Fibroblast of pulmonary artery (primary cell): ENCODE measurements at regions not wholly inside any gene's neighbourhood (a gene's known extent, or its start where the extent isn't known, plus 50 kb on each side); places are given as distances from the start of the nearest gene placed in this dataset.
"Not testable (repeated sequence)": the region's sequence is repeated elsewhere in the genome, so short reads cannot be mapped to it uniquely, and the experiment has no call there.

Experiments
- DNase-seq: peaks from one replicate; pipeline ENCODE4 v3.0.0-alpha.2; 2010; ENCODE audit warnings: low read depth
- H3K4me3 ChIP-seq: replicated peaks from 2 replicates; pipeline ENCODE4 v1.5.1; 2011; ENCODE audit warnings: low read depth, mild to moderate bottlenecking, control low read depth, low read length, moderate library complexity
- TF ChIP-seq, protein P1 (sequence below): IDR thresholded peaks from 2 replicates; pipeline ENCODE4 v1.5.1; 2011; ENCODE audit warnings: mild to moderate bottlenecking, control low read depth, low read length, inconsistent platforms; ENCODE audit errors: missing control alignments

DNA sequence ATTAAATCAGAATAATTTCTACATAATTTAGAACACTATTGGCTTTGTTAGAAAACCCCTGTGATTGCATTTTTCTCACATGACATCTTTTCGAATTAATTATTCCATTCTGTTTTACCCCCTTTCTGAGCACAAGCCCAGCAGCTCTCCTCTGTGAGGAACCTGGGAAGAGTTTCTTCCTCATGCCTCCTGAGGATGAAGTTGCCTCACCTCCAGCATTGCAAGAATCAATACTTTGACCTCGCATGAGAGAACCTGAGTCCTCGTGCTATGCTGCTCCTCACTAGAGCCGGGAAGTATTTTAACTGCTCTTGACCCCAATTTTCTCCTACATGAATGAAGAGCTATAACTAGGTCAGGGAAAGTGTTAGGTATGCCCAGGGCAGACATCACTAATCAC, 77.1 kb upstream of the RAPH1 start:
- no peak overlapping the region for H3K4me3 ChIP-seq
- no peak for DNase-seq
- TF ChIP-seq, protein P1, sequence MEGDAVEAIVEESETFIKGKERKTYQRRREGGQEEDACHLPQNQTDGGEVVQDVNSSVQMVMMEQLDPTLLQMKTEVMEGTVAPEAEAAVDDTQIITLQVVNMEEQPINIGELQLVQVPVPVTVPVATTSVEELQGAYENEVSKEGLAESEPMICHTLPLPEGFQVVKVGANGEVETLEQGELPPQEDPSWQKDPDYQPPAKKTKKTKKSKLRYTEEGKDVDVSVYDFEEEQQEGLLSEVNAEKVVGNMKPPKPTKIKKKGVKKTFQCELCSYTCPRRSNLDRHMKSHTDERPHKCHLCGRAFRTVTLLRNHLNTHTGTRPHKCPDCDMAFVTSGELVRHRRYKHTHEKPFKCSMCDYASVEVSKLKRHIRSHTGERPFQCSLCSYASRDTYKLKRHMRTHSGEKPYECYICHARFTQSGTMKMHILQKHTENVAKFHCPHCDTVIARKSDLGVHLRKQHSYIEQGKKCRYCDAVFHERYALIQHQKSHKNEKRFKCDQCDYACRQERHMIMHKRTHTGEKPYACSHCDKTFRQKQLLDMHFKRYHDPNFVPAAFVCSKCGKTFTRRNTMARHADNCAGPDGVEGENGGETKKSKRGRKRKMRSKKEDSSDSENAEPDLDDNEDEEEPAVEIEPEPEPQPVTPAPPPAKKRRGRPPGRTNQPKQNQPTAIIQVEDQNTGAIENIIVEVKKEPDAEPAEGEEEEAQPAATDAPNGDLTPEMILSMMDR = no peak

DNA sequence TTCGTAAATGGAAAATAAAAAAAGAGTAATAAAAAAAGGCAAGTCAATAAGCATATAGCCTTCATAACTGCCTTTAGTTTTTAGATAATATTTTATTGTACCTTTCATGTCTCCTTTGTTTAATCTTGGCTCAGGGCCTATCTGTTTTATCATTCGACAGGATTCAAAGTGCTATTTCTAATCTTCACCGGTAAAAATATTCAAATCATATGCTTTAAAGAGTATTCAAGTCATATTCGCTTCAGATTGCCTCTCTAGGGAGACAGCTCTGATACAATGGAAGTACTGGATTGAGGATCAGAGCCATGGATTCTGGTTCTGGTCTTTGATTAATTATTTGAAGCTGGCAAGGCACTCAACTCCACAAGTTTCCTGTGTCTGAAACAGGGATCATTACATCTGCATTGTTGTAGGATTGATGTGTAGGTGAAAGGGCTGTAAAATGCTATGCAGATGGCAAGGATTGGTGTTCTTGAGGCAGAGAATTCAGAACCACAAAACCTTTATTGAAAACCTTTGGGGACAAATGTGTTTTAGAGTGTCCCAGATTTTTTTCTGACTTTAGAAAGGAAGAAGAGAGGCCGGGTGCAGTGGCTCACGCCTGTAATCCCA, 84.3 kb upstream of the RAPH1 start:
- no peak for DNase-seq
- H3K4me3 ChIP-seq = no peak overlapping the region
- TF ChIP-seq, protein P1 = no peak

DNA sequence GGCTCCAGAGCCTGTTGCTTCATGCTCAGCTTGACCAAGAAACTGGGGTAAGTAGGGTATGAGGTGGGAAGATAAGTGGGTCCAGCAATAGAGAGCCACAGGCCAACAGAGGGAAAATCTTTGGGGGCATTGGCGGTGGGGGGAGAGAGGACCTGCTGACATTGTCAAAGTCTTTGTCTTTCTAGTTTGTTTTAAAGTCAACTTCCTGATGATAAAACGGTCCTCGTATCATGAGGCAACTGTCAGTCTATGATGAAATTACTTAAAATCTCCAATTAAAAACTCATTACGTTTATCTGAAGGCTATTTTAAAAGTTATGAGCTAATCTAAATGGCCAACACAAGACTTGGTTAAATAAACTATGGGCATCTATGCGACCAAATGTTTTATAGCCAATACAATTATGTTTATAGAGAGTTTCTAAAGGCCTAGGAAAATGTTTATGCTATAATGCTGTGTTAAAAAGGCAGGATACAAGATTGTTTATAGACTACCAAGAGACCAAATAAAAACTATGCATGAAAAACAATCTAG, 84.4 kb upstream of the CD28 start:
- DNase-seq = no peak
- H3K4me3 ChIP-seq = no peak overlapping the region
- TF ChIP-seq, protein P1 = no peak

DNA sequence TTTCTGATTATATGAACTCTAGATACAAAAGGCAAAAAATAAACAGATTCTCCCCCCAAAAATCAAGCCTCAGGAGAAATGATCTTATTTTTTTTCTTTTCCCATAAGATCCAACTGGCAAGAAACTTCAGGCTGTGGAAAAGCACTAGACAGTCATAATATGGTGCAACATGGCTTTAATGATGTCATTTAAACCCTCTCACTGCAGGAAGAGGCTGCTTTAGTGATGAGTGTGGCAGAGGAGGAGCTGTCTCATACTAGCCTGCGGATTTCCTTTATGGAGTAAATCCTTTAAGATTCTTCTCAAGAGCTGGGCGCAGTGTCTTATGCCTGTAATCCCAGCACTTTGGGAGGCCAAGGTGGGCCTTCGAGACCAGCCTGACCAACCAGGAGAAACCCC, 83.3 kb upstream of the CD28 start:
- peak; percentile 95 for DNase-seq
- no peak overlapping the region for H3K4me3 ChIP-seq
- TF ChIP-seq, protein P1 = no peak

DNA sequence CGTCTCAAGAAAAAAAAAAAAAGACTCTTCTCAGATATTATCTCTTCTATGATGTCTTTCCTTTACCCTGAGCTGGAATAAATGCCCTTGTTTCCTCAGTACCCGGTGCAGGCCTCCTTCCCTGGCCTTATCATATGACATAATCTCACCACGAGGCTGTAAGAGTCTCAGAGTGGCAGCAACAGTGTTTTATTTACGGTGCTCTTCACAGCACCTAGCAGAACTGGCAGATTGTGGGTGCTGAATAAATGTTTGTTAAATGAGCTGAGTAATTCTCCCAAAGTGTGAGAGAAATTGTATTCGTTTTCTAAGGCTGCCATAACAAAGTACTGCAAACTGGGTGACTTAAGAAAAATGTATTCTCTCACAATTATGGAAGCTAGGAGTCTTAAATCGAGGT, 82.8 kb upstream of the CD28 start:
- DNase-seq = no peak
- TF ChIP-seq, protein P1 = no peak
- no peak overlapping the region for H3K4me3 ChIP-seq

DNA sequence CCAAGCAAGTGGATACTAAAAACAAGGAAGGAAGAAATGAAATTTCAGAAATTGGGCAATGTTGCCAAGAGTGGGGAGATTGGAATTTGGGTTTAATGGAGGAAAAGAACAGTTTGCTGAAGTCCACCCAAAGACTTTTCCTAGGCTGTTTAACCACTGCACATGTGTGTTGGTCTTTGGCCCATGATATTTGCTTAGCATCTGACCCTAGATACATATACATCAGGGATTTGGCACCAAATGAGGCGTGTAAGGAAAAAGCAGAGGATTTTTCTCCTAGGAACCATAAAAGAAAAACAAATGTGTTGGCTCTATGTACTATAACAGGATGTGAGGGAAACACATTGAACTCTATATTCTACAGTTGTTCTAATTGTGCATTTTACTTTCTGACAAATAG, 80.7 kb upstream of the CD28 start:
- TF ChIP-seq, protein P1 = no peak
- DNase-seq = no peak
- no peak overlapping the region for H3K4me3 ChIP-seq

DNA sequence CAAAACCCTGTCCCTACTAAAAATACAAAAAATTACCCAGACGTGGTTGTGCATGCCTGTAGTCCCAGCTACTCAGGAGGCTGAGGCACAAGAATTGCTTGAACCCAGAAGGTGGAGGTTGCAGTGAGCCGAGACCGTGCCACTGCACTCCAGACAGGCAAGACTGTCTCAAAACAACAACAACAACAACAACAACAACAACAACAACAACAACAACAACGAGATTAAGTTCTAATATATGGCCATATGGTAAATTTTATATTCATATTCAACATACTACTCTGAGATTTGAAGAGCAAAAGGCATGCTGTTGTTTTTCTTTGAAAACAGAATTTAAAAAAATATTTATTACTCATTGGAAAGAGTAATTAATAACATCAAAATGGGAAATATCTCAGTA, 80.2 kb upstream of the CD28 start:
- DNase-seq, H3K4me3 ChIP-seq: not testable (repeated sequence)
